ENCODE measurements at regions not wholly inside any gene's neighbourhood (a gene's known extent, or its start where the extent isn't known, plus 50 kb on each side); places are given as distances from the start of the nearest gene placed in this dataset.

- no peak for TF ChIP-seq CTCF (IDR thresholded peaks at IDR 0.05; ENCODE audit: extremely low read depth, insufficient read depth, missing control alignments)
- DNase-seq (ENCODE audit: low spot score): no peak
- in situ Hi-C loops (cut with MboI; ENCODE audit: low pct_unique_long_range_greater_than_20kb, low sequenced_read_pairs, unreplicated experiment): no loop called here
Measured at GRCh38 chr4:176565049-176565448, 227.7 kb downstream of the VEGFC start.

GRCh38 chr4:176566769-176567168 lies 226.0 kb downstream of the VEGFC start:
- no peak for DNase-seq (ENCODE audit: low spot score)
- no peak for TF ChIP-seq CTCF (IDR thresholded peaks at IDR 0.05; ENCODE audit: extremely low read depth, insufficient read depth, missing control alignments)
- in situ Hi-C loops (cut with MboI; ENCODE audit: low pct_unique_long_range_greater_than_20kb, low sequenced_read_pairs, unreplicated experiment): no loop called here

GRCh38 chr4:176568238-176568637 lies 224.5 kb downstream of the VEGFC start:
- TF ChIP-seq CTCF (IDR thresholded peaks at IDR 0.05; ENCODE audit: extremely low read depth, insufficient read depth, missing control alignments): no peak
- DNase-seq (ENCODE audit: low spot score): no peak
- in situ Hi-C loops (cut with MboI; ENCODE audit: low pct_unique_long_range_greater_than_20kb, low sequenced_read_pairs, unreplicated experiment): no loop called here

GRCh38 chr4:176569301-176569700 lies 223.4 kb downstream of the VEGFC start:
- TF ChIP-seq CTCF (IDR thresholded peaks at IDR 0.05; ENCODE audit: extremely low read depth, insufficient read depth, missing control alignments): no peak
- in situ Hi-C loops (cut with MboI; ENCODE audit: low pct_unique_long_range_greater_than_20kb, low sequenced_read_pairs, unreplicated experiment): no loop called here
- DNase-seq (ENCODE audit: low spot score): no peak

- in situ Hi-C loops (cut with MboI; ENCODE audit: low pct_unique_long_range_greater_than_20kb, low sequenced_read_pairs, unreplicated experiment): no loop called here
- DNase-seq (ENCODE audit: low spot score): no peak
- no peak for TF ChIP-seq CTCF (IDR thresholded peaks at IDR 0.05; ENCODE audit: extremely low read depth, insufficient read depth, missing control alignments)
Measured at GRCh38 chr4:176571206-176571605, 221.5 kb downstream of the VEGFC start.

GRCh38 chr4:176575141-176575730 lies 217.5 kb downstream of the VEGFC start:
- in situ Hi-C loops (cut with MboI; ENCODE audit: low pct_unique_long_range_greater_than_20kb, low sequenced_read_pairs, unreplicated experiment): no loop called here
- no peak for DNase-seq (ENCODE audit: low spot score)
- no peak for TF ChIP-seq CTCF (IDR thresholded peaks at IDR 0.05; ENCODE audit: extremely low read depth, insufficient read depth, missing control alignments)

GRCh38 chr4:176579226-176579625 lies 213.5 kb downstream of the VEGFC start:
- no peak for TF ChIP-seq CTCF (IDR thresholded peaks at IDR 0.05; ENCODE audit: extremely low read depth, insufficient read depth, missing control alignments)
- no peak for DNase-seq (ENCODE audit: low spot score)
- in situ Hi-C loops (cut with MboI; ENCODE audit: low pct_unique_long_range_greater_than_20kb, low sequenced_read_pairs, unreplicated experiment): no loop called here

Data from GM13977 (cell line).